ENCODE measurements at regions not wholly inside any gene's neighbourhood (a gene's known extent, or its start where the extent isn't known, plus 50 kb on each side); places are given as distances from the start of the nearest gene placed in this dataset.
A peak's percentile ranks its signal among the peaks of the same experiment; 100 is the strongest.
"Not testable (repeated sequence)": the region's sequence is repeated elsewhere in the genome, so short reads cannot be mapped to it uniquely, and the experiment has no call there.

DNA sequence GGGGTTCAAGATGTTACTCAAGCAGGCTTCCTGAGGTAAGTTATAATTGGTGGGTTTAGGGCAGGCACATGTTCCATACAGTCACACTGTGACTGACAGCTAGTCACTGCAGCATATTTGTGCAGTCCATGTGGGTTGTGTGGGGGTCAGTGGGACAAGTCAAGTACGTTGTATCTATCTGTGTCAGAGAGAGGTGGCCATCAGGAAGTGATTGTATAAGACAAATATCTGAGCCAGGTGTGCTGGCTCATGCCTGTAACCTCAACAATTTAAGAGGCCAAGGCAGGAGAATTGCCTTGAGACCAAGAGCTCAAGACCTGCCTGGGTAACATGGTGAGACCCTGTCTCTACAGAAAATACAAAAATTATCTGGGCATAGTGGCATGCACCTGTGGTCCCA is 509.3 kb downstream of the CENPC start:
- FAIRE-seq = no peak

DNA sequence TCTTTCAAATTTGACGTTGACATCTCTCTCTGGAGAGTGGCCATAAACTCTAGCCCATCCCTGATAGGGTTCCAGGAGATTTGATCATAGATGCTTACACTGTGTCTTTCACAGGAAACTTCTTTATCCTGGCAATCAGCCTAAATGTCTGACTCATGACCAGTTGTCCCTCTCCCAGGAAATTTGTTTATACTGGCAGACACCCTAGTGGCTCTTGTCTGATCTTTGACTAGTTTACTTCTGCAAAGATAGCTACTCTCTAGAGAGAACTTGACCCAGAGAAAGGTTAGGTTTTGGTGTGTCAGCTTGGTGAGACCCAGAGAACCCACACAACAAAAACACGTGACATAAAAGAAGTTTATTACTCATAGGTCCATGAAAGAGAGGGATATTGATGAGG is 509.8 kb downstream of the CENPC start:
- no peak for FAIRE-seq

DNA sequence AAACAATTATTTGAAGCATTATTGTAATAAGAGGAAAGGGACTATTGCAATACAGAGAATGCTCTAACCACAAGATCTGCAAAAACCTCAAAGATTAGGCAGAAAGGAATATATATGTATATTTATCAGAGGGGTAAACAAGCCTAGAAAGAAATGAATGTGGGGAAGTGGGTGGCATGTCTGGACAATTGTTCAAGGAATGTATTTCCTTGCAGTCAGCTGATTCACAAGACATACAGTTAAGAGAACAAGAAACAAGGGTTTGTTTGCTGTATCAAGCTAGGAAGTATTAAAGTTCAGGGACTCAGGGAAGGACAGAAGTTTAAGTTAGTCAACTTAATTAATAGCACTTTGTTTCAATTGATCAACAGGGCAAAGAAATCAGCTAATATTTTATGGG is 514.7 kb downstream of the CENPC start:
- FAIRE-seq = no peak

DNA sequence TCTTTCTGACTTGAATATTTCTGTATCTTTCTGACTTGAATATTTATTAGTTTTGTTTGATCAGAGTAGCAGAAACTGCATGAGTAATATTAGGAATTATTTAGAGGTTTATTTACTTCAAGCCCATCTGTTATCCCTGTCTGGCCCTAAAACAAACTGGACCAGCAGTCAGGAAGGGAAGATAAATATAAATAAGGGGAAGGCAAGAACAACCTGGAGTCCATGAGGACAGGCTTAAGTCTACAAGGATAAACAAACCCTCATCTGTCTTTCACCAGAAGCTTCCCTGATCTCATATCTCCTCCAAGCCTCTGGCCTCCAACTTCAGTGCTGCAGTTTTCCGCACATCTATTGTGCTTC is 524.9 kb downstream of the CENPC start:
- FAIRE-seq = no peak

DNA sequence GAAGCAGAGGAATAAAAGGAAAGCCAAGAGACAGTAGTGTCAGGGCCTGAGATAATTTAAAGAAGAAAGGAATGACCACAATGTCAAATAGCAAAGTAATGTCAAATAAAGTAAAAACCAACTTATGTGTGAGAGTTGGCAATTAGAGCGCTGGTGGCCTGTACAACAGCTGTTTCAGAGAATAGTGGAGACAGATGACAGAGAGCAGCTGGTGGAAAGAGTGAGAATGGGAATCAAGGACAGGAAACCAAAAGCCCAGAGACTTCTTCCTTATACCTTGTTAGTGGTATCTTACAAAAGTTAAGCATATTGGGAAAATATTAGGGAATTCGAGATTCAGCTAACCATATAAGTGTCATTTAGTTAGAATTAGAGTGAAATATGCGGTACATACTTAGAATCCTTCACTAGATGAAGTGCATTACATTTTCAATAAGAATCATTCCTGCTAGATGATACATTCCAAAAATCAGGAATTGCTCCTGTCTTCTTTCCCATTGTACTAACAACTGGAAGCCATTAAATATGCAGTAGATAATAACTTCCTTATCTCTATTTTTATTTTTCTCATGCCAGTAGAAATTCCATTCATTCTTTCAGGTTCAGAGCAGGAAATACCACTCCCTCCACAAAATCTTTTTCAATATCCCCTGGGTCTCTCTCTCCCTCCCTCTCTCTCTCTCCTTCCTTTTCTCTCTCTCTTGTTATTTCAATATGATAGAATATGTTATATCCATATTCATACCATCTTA is 525.4 kb downstream of the CENPC start:
- no peak for FAIRE-seq

DNA sequence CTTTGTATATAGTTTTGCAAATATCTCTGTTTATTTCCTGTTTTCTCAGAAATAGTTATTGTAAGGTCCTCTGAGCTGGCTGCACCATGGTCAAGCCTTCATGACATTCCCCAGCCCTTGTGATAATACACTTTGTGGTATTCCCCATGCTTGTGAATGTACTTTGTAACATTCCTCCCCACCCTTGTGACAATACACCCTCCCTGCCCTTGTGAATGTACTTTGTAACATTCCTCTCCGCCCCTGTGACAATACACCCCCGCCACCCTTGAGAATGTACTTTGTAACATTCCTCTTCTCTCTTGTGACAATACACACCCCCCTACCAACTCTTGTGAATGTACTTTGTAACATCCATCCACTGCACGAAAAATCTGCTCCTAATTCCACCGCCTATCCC is 530.7 kb downstream of the CENPC start:
- FAIRE-seq = no peak

DNA sequence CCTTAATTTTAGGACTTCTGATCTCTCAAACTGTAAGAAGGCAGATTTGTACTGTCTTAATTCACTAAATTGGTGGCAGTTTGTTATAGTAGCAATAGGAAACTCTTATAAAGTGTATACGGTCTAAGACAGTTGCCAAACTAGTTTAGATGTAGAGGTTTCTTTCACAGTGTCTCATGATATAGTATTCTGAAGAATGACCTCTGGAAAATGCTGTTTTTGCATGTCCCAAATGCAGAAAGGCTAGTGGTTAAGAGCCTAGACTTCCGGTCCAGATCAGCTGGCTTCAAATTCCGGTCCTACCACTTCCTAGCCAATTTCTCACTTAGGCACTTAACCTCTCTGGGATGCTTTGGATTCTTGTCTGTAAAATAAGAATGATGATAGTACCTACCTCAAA is 538.5 kb downstream of the CENPC start:
- no peak for FAIRE-seq

DNA sequence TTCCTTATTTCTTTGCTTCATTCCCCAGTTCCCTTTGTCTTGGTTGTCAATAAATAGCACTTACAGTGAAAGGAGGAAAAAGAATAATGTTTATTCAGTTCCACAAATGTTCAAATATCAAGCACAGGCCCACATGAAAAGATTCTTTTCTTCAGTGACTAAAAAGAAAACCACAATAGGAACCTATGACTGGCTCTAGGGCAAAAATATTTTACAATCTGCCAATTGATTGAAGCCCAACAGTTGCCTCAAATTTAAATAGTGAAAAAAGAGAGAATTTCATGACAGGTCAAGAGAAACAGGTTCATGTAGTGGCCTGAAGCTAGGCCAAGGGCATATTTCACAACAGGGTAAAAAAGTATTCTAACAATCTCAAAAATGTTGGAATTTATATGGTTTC is 553.8 kb downstream of the CENPC start:
- FAIRE-seq = no peak

DNA sequence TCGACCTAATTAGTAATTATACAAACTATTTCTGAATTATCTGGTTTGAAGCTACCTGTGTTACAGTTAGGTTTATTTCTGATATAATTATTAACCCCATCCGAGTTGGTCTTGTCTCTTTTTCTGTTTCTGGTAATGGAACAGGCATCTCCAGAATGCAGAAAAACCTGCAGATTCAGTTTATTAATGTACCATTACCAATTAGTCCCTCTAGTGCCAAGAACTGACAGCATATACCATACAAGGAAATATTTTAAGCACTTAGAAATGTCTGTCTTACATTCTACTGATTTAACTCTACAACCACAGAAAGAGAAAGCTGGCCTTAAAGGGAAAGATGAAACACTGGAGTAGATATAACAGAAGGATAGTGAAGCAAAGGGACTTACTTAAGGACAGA is 570.6 kb downstream of the CENPC start:
- no peak for FAIRE-seq

DNA sequence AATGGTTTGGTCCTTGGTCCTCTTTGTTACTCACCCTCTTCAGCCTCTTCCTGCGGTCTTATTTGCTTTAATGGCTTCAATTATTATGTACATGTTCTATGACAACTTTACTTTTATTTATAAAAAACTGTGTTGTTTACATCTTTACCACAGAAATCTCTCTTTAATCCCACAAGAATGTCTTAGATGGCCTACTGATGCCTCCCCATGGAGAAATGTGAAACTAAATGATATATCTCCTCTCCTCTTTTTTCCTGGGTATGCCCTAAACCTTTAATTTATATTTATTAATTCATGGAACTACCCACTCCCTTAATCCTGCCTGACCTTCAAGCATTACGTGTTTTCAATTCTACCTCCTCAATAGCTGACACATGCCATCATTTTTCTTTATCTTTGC is 573.2 kb downstream of the CENPC start:
- FAIRE-seq = no peak

DNA sequence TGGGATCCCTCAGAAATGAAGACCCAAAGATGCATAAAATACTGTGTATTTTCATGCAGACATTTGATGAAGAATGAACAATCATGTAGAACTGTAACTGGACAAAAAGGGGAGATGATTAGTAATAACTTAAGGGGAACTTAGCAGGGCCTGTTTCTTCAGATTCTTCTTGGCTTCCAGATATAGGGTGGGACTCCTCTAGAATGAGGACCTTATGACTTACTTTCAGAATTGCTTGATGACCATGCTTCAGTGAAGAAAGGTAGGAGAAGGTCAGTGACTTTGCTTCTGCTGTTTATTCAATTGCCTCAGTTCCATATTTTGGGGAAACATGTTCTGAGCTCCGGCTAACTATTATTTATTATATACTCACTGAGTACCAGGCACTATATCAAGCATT is 580.8 kb downstream of the CENPC start:
- FAIRE-seq = no peak

DNA sequence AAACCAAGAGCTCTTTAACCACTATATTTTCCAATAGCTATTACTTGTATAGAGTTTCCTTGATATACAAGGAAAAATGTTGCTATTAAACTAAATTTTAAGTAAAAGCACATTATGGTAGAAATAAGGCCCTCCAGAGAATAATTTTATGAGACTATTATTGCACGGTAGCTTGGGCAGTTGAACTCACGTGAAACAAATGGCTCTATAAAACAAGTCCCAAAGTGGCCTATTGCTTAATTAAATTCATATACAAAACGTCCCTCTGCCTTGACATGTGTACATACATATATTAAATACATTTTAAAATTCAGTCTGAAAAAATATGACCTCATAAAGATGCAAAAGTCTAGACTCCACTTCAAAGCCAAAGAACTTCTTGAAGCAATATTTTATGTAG is 582.2 kb downstream of the CENPC start:
- no peak for FAIRE-seq

DNA sequence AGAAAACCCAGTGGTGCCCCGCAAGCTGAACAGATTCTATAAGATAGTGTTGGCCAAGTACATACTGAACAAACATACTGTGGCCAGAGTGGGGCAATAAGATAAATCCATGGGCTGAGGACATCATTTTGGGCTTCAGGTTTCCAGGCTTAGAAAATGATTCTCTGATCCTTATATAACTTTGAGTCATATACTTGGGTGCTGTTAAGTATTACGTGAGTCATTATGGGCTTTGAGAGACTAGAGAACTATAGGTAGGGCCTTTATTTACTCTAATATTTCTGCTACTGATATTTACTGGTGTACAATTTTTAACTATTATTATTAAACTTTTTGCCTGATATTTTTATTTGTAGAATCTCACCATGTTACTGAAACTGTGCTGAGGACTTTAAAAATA is 586.1 kb downstream of the CENPC start:
- no peak for FAIRE-seq

DNA sequence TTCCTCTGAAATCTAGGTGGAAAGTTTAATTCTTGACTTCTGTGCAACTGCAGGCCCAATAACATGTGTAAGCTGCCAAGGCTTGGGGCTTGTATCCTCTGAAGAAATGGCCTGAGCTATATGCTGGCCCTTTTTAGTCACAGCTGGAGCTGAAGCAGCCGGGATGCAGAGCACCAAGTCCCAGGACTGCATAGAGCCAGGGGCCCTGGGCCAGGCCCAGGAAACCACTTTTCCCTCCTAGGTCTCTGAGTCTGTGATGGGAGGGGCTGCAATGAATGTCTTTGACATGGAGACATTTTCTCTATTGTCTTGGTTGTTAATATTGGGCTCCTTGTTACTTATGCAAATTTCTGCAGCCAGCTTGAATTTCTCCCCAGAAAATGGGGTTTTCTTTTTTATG is 588.5 kb downstream of the CENPC start:
- FAIRE-seq = no peak

DNA sequence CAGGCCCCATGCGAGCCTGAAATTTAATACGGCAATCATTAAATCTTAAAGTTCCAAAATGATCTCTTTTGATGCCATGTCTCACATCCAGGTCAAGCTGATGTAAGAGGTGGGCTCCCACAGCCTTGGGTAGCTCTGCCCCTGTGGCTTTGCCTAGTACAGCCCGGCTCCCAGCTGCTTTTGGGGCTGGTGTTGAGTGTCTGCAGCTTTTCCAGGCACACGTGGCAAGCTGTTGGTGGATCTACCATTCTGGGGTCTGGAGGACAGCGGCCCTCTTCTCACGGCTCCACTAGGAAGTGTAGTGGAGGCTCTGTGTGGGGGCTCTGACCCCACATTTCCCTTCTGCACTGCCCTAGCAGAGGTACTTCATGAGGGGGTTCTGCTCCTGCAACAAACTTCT is 588.9 kb downstream of the CENPC start:
- FAIRE-seq = no peak

DNA sequence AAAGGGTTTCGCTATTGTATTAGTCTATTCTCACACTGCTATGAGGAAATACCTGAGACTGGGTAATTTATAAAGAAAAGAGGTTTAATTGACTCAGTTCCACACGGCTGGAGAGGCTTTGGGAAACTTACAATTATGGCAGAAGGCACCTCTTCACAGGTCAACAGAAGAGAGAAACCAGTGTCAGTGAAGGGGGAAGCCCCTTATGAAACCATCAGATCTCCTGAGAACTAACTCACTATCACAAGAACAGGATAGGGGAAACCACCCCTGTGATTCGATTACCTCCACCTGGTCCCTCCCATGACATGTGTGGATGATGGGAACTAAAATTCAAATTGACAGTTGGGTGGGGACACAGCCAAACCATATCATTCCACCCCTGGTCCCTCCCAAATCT is 589.5 kb downstream of the CENPC start:
- FAIRE-seq = no peak

DNA sequence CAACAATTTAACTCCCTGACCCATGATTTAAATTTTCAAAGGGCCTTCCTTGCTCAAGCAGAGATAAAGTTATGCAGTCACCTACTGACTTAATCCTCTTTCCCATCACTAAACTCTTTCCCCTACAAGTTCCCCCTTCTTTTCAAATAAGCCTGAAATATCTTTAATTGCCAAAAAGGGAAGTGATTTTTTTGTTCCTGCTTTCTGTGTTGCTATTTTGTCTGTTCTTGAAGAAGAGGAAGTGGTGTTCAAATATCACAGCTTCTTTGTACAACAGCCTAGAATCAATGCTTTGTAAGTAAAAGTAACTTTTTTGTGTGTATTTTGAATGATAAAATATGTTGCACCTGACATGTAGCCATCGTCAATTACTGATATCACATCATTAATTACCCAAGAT is 595.9 kb downstream of the CENPC start:
- no peak for FAIRE-seq

DNA sequence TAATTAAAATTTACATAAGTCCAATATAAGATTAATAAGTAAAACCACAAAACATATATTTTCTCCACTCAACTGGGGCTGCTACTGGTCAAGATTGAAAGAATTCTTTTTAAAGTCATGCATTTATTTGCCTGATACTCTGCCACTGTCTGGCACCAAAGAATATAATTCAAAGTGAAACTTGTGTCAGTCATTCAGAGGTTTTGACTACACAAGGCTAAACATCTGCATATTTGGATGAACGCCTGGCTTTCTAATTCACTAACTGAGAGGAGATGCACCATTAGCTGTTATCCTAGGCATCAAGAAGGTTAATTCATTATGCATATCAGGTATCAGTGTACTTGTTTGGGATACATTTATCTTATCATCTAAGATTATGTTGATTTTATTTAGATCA is 598.5 kb downstream of the CENPC start:
- FAIRE-seq = no peak

DNA sequence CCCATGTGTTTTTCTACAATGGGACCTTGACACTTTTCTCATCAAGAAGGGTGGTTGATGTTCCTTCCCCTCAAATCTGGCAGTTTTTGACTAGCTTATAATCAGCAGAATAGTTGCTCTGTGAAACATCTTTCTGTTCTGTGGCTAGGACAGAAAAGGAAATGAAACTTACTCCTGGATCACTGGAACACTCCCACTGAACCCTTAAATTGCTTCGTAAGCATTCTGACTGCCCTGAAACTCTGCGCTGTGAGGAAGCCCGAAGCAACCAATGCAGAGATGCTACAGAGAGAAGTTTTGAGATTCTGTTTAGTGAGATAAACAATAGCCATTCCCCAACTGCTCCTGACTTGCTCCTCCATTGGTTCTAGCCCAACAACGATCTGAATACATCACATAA is 602.2 kb downstream of the CENPC start:
- no peak for FAIRE-seq

DNA sequence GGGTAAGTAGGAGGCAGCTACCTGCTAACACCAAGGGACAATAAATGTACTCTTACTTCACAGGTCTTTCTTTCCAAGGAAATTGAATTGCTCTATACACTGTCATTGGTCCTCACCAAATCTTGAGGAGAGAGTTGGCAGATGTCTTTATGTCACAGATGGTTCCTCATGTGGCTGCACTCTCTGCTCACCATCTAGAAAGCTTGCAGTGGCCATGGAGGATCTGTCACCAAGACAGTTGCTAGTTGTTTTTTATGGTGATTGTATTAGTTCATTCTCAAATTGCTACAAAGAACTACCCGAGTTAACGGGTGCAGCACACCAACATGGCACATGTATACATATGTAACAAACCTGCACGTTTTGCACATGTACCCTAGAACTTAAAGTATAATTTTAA is 613.3 kb downstream of the CENPC start:
- FAIRE-seq = not testable (repeated sequence)

DNA sequence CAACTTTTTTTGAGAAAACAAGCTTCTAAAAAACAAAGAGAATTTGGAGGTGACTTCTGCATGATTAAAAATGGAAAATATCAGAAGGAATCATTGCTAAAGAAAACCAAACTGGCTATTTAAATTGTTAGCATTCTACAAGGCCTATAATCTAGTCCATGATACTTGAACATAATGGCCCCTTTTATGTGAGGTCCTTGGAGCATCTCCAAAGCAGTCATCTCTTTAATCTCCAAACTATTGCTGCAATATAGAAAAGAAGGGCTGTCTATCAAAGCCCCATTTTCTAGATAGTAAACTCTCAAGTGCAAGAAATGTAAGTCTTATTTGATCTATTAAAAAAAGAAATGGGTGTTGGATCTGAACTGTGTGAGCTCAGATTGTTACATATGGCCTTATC is 615.1 kb downstream of the CENPC start:
- FAIRE-seq = no peak

DNA sequence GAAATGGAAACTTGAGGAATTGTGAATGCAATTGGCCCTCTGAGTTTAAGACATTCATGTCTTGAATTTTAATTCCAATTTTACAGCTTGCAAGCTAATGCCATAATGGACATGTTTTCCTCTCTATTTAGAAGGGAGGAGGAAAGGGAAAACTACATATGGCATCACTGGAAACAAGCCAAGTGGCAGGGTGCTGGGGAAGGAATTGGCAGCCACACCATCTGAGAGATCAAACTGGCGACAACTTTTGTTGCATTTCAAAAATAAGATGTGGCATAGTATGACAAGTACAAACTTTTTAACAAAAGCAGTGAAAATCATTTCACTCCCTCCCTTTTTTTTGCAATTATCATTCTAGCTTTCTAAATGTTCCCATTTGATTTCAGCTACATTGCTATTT is 615.6 kb downstream of the CENPC start:
- FAIRE-seq = no peak

DNA sequence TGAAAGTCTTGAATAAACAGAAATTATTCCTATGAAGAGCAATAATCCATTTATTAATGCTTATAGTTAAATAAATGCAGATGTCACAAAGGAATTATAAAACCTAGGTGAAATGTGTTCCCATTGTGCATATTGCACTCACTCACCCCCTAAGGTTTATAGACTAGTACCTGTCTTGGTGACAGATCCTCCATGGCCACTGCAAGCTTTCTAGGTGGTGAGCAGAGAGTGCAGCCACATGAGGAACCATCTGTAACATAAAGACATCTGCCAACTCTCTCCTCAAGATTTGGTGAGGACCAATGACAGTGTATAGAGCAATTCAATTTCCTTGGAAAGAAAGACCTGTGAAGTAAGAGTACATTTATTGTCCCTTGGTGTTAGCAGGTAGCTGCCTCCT is 616.4 kb downstream of the CENPC start:
- FAIRE-seq = not testable (repeated sequence)

DNA sequence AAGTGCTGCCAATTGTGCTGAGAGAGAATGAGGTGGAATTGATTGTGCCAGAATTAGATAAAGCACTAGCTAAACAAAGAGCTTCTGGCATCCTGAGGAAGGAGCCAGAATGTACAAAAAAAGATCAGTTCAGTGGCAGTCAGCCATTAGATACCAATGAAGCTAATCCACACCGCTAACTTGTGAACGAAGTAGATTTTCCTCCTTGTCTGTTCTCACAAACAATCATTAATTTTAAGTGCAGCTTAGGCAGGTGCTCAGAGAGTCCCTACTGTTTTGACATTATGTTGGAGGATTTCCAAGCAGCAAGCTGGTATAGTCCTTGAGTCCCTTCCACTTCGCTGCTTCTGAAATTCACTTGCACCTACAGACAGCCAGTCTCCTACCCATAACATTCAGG is 617.4 kb downstream of the CENPC start:
- peak; percentile 33 for FAIRE-seq

DNA sequence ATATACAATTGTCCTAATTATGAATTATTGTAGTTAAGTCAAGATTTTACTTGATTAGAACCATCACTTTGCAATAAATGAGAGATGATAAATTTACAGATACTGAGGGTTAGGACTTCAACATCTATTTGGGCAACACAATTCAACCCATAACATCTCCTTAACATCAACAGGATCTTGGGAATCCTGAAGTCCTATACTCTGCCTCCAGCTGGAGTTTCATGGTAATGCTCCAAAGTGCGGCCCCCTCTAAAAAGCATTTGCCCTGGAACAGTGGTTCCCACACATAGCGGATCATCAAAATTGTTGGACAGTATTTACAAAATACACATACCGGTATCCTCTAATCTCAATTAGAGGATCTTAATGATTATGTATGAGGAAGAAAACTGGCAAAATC is 618.6 kb downstream of the CENPC start:
- FAIRE-seq = peak; percentile 73
